Fibroblast of pulmonary artery (primary cell): ENCODE measurements at regions not wholly inside any gene's neighbourhood (a gene's known extent, or its start where the extent isn't known, plus 50 kb on each side); places are given as distances from the start of the nearest gene placed in this dataset.

Experiments used
- DNase-seq: peaks from one replicate; pipeline ENCODE4 v3.0.0-alpha.2; 2010; ENCODE audit warnings: low read depth
- H3K4me3 ChIP-seq: replicated peaks from 2 replicates; pipeline ENCODE4 v1.5.1; 2011; ENCODE audit warnings: low read depth, mild to moderate bottlenecking, control low read depth, low read length, moderate library complexity
- CTCF ChIP-seq: IDR thresholded peaks from 2 replicates; pipeline ENCODE4 v1.5.1; 2011; ENCODE audit warnings: mild to moderate bottlenecking, control low read depth, low read length, inconsistent platforms; ENCODE audit errors: missing control alignments

GRCh38 chr22:48880749-48881148 is 946.9 kb downstream of the BRD1 start:
- TF ChIP-seq CTCF: no peak
- DNase-seq: no peak
- no peak overlapping the region for H3K4me3 ChIP-seq

DNA sequence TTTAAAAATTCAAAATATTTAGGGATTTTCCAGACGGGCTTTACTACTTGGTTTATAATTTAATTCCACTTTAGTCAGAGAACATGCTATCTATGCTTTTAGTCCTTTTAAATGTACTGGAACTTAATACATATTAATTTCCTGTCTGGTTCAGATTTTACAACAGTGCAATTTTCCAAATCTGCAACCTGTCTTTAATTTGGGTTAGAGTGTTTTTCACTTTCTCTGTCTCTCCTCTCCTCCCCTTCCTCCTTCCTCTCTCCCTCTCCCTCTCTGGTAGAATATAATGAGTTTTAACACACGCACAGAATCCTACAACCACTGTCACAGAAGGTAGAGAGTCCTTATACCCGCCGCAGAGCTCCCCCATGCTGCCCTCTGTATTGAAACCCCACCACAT is 950.7 kb downstream of the BRD1 start:
- H3K4me3 ChIP-seq: no peak overlapping the region
- no peak for DNase-seq
- no peak for TF ChIP-seq CTCF

GRCh38 chr22:48874956-48875355 is 952.7 kb downstream of the BRD1 start:
- no peak for DNase-seq
- no peak for TF ChIP-seq CTCF
- no peak overlapping the region for H3K4me3 ChIP-seq

GRCh38 chr22:48873191-48873520 is 954.5 kb downstream of the BRD1 start:
- no peak overlapping the region for H3K4me3 ChIP-seq
- DNase-seq: no peak
- no peak for TF ChIP-seq CTCF

- TF ChIP-seq CTCF: no peak
- H3K4me3 ChIP-seq: no peak overlapping the region
- no peak for DNase-seq
Measured at GRCh38 chr22:48872271-48873190, 955.1 kb downstream of the BRD1 start.

DNA sequence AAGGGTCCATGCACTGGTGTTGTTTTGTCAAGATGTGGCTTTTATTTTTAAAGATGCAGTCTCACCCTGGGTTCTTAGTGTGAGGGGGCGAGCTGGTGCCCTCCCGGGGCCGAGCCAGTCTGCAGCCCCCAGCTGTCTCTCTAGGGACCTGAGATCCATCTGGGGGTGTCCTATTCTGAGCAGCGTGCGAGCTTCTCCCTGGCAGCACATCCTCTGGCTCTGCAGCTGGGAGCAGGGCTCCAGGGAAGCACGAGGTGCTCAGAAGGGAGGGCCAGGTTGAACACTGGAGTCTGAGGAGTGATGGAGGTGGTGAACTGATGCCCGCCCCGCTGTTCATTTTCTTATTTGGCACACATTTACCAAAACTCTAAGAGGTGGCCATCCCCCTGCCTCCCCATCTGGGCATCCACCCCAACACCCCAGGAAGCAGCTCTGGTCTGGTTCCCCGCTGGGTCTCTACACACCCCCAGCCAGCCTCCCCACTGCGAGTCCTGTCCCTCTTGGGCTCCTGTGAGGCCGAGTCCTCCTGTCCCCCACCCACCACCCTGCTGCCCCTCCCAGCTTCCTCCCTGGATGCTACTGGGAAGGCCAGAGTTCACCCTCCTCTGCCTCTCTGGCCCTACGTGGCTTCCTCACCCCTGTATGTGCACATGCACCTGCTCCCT is 956.4 kb downstream of the BRD1 start:
- DNase-seq: no peak
- TF ChIP-seq CTCF: no peak
- H3K4me3 ChIP-seq: no peak overlapping the region

- no peak for TF ChIP-seq CTCF
- no peak for DNase-seq
- no peak overlapping the region for H3K4me3 ChIP-seq
Measured at GRCh38 chr22:48870436-48870835, 957.2 kb downstream of the BRD1 start.
